SK-N-MC (cell line): ENCODE measurements at regions not wholly inside any gene's neighbourhood (a gene's known extent, or its start where the extent isn't known, plus 50 kb on each side); places are given as distances from the start of the nearest gene placed in this dataset.

ENCODE experiments used
- EZH2 ChIP-seq: fragments of 200-600 bp; sonication (generic); IDR thresholded peaks from one replicate; pipeline ENCODE4 v1.6.1; 2017; ENCODE audit warnings: antibody characterized with exemption
- POLR2AphosphoS5 ChIP-seq: IDR thresholded peaks from 2 replicates; pipeline ENCODE4 v1.6.1; 2012; ENCODE audit warnings: mild to moderate bottlenecking, low read depth, low read length, borderline replicate concordance

GRCh38 chr9:31445960-31446359 lies 938.5 kb upstream of the ACO1 start:
- TF ChIP-seq EZH2: no peak
- no peak for TF ChIP-seq POLR2AphosphoS5
